GM12873 (cell line): ENCODE measurements at regions not wholly inside any gene's neighbourhood (a gene's known extent, or its start where the extent isn't known, plus 50 kb on each side); places are given as distances from the start of the nearest gene placed in this dataset.

Source experiments
- CTCF ChIP-seq: IDR thresholded peaks from 2 replicates; pipeline ENCODE4 v1.5.1; 2012; ENCODE audit warnings: low read depth, mild to moderate bottlenecking, moderate library complexity, low read length, control low read depth; ENCODE audit not compliant: insufficient read depth; ENCODE audit errors: missing control alignments

GRCh38 chr9:107626118-107626517 is 136.5 kb upstream of the KLF4 start:
- TF ChIP-seq CTCF: no peak

- no peak for TF ChIP-seq CTCF
Observed at GRCh38 chr9:107625383-107625984, 135.9 kb upstream of the KLF4 start.

- no peak for TF ChIP-seq CTCF
Observed at GRCh38 chr9:107624234-107624948, 134.8 kb upstream of the KLF4 start.

GRCh38 chr9:107621436-107621835 is 131.9 kb upstream of the KLF4 start:
- no peak for TF ChIP-seq CTCF

GRCh38 chr9:107620801-107621200 is 131.2 kb upstream of the KLF4 start:
- no peak for TF ChIP-seq CTCF

GRCh38 chr9:107620236-107620635 is 130.7 kb upstream of the KLF4 start:
- TF ChIP-seq CTCF: no peak

- TF ChIP-seq CTCF: no peak
Observed at GRCh38 chr9:107615321-107615720, 125.8 kb upstream of the KLF4 start.
